ENCODE measurements at regions not wholly inside any gene's neighbourhood (a gene's known extent, or its start where the extent isn't known, plus 50 kb on each side); places are given as distances from the start of the nearest gene placed in this dataset.

- DNase-seq (ENCODE audit: low read depth), result no peak
Observed at GRCh38 chr2:121075641-121076497, 209.1 kb downstream of the TFCP2L1 start.

- no peak for DNase-seq (ENCODE audit: low read depth)
Observed at GRCh38 chr2:121076498-121076820, 208.5 kb downstream of the TFCP2L1 start.

- DNase-seq (ENCODE audit: low read depth), result peak; percentile 45
Observed at GRCh38 chr2:121076885-121077549, 208.0 kb downstream of the TFCP2L1 start.

- no peak for DNase-seq (ENCODE audit: low read depth)
Observed at GRCh38 chr2:121078899-121079298, 206.1 kb downstream of the TFCP2L1 start.

- DNase-seq (ENCODE audit: low read depth), result peak; percentile 21
Observed at GRCh38 chr2:121080013-121080772, 204.8 kb downstream of the TFCP2L1 start.

- DNase-seq (ENCODE audit: low read depth), result no peak
Observed at GRCh38 chr2:121081701-121082100, 203.3 kb downstream of the TFCP2L1 start.

GRCh38 chr2:121082191-121082590 is 202.8 kb downstream of the TFCP2L1 start:
- DNase-seq (ENCODE audit: low read depth), result no peak

GRCh38 chr2:121084130-121084680 is 200.8 kb downstream of the TFCP2L1 start:
- DNase-seq (ENCODE audit: low read depth), result no peak

- no peak for DNase-seq (ENCODE audit: low read depth)
Observed at GRCh38 chr2:121085801-121086200, 199.2 kb downstream of the TFCP2L1 start.

- DNase-seq (ENCODE audit: low read depth), result no peak
Observed at GRCh38 chr2:121086450-121086849, 198.6 kb downstream of the TFCP2L1 start.

GRCh38 chr2:121087117-121087516 is 197.9 kb downstream of the TFCP2L1 start:
- no peak for DNase-seq (ENCODE audit: low read depth)

- DNase-seq (ENCODE audit: low read depth), result no peak
Observed at GRCh38 chr2:121088251-121089165, 196.5 kb downstream of the TFCP2L1 start.

GRCh38 chr2:121089166-121089510 is 195.9 kb downstream of the TFCP2L1 start:
- no peak for DNase-seq (ENCODE audit: low read depth)

- DNase-seq (ENCODE audit: low read depth), result no peak
Observed at GRCh38 chr2:121090088-121090715, 194.8 kb downstream of the TFCP2L1 start.

GRCh38 chr2:121092095-121092494 is 192.9 kb downstream of the TFCP2L1 start:
- DNase-seq (ENCODE audit: low read depth), result no peak

- no peak for DNase-seq (ENCODE audit: low read depth)
Observed at GRCh38 chr2:121093692-121094091, 191.3 kb downstream of the TFCP2L1 start.

GRCh38 chr2:121094101-121094500 is 190.9 kb downstream of the TFCP2L1 start:
- no peak for DNase-seq (ENCODE audit: low read depth)

- no peak for DNase-seq (ENCODE audit: low read depth)
Observed at GRCh38 chr2:121094845-121095244, 190.2 kb downstream of the TFCP2L1 start.

GRCh38 chr2:121095257-121096080 is 189.5 kb downstream of the TFCP2L1 start:
- DNase-seq (ENCODE audit: low read depth), result no peak

- DNase-seq (ENCODE audit: low read depth), result no peak
Observed at GRCh38 chr2:121096611-121097010, 188.4 kb downstream of the TFCP2L1 start.

Measured in stimulated activated CD8-positive, alpha-beta memory T cell treated with anti-CD3 and anti-CD28 coated beads, Interleukin-12 subunit alpha, Interleukin-12 subunit beta, amount 100 ng/mL, for 1 hour (primary cell).